HL-60 (cell line): ENCODE measurements at regions not wholly inside any gene's neighbourhood (a gene's known extent, or its start where the extent isn't known, plus 50 kb on each side); places are given as distances from the start of the nearest gene placed in this dataset.

ENCODE experiments used
- CTCF ChIP-seq: IDR thresholded peaks from one replicate; pipeline ENCODE4 v1.5.1; 2011; ENCODE audit warnings: low read length, control low read depth, inconsistent platforms; ENCODE audit not compliant: insufficient read depth
- GABPA ChIP-seq: IDR thresholded peaks from 2 replicates; pipeline ENCODE4 v1.6.1; 2012; ENCODE audit warnings: low read depth
- POLR2AphosphoS5 ChIP-seq: IDR thresholded peaks from 2 replicates; pipeline ENCODE4 v1.6.1; 2012; ENCODE audit warnings: low read depth
- REST ChIP-seq: IDR thresholded peaks from 2 replicates; pipeline ENCODE4 v1.6.1; 2012; ENCODE audit warnings: low read depth; ENCODE audit not compliant: insufficient replicate concordance

GRCh38 chr13:109345433-109345941 is 440.9 kb downstream of the IRS2 start:
- TF ChIP-seq CTCF (no peak), POLR2AphosphoS5 (no peak), REST (no peak), GABPA (no peak)
